ENCODE measurements at regions not wholly inside any gene's neighbourhood (a gene's known extent, or its start where the extent isn't known, plus 50 kb on each side); places are given as distances from the start of the nearest gene placed in this dataset.

DNA sequence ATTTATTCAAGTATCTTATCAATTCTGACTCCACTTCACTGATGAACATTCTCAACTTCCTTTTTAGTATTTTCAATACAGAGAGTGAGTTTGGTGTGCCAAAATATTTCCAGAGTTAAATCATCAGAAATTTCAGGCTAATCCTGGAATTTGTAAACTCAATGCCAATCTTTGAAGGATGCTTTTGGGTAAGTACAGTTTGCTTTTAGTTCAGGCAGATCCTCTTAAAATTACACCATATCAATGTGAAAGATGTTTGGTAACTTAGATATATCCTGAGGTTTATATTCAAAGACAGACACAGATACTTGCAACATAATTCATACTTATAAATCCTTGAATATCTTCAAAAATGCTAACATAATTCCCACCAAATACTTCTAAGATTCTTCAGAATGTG lies 76.0 kb upstream of the FAM47B start:
- no peak for DNase-seq (ENCODE audit: low spot score, unreplicated experiment)
- TF ChIP-seq, protein P1, sequence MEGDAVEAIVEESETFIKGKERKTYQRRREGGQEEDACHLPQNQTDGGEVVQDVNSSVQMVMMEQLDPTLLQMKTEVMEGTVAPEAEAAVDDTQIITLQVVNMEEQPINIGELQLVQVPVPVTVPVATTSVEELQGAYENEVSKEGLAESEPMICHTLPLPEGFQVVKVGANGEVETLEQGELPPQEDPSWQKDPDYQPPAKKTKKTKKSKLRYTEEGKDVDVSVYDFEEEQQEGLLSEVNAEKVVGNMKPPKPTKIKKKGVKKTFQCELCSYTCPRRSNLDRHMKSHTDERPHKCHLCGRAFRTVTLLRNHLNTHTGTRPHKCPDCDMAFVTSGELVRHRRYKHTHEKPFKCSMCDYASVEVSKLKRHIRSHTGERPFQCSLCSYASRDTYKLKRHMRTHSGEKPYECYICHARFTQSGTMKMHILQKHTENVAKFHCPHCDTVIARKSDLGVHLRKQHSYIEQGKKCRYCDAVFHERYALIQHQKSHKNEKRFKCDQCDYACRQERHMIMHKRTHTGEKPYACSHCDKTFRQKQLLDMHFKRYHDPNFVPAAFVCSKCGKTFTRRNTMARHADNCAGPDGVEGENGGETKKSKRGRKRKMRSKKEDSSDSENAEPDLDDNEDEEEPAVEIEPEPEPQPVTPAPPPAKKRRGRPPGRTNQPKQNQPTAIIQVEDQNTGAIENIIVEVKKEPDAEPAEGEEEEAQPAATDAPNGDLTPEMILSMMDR (IDR thresholded peaks at IDR 0.05; ENCODE audit: unreplicated experiment), result no peak
- H3K27me3 Mint-ChIP-seq, result no peaks in the 10 kb centered on the region
- H3K4me3 Mint-ChIP-seq (ENCODE audit: low read depth), result no peak overlapping the region
- H3K27ac Mint-ChIP-seq, result no peak overlapping the region
- H3K36me3 Mint-ChIP-seq (ENCODE audit: insufficient read depth), result peaks cover 2% of the 10 kb centered on the region
- peaks cover 17% of the 10 kb centered on the region for H3K9me3 Mint-ChIP-seq (ENCODE audit: low read depth)
- H3K4me1 Mint-ChIP-seq (ENCODE audit: low read depth), result no peaks in the 10 kb centered on the region

DNA sequence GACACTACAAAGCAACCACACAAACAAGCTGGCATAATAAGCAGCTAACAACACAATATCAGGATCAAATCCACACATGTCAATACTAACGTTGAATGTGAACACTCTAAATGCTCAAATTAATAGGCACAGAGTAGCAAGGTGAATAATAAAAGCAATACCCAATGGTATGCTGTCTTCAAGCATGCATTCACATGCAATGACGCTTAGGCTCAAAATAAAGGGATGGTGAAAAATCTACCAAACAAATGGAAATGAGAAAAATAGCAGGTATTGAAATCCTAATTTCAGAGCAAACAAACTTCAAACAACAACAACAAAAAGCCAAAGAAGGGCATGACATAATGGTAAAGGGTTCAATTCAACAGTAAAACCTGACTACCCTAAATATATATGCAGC lies 74.0 kb upstream of the FAM47B start:
- DNase-seq (ENCODE audit: low spot score, unreplicated experiment), result no peak
- Mint-ChIP-seq H3K4me1 (ENCODE audit: low read depth) (no peaks in the 10 kb centered on the region), H3K27ac (no peak overlapping the region), H3K36me3 (ENCODE audit: insufficient read depth) (peaks cover 2% of the 10 kb centered on the region), H3K4me3 (ENCODE audit: low read depth) (no peak overlapping the region), H3K27me3 (no peaks in the 10 kb centered on the region), H3K9me3 (ENCODE audit: low read depth) (peaks cover 17% of the 10 kb centered on the region)
- TF ChIP-seq, protein P1 (IDR thresholded peaks at IDR 0.05; ENCODE audit: unreplicated experiment), result no peak

DNA sequence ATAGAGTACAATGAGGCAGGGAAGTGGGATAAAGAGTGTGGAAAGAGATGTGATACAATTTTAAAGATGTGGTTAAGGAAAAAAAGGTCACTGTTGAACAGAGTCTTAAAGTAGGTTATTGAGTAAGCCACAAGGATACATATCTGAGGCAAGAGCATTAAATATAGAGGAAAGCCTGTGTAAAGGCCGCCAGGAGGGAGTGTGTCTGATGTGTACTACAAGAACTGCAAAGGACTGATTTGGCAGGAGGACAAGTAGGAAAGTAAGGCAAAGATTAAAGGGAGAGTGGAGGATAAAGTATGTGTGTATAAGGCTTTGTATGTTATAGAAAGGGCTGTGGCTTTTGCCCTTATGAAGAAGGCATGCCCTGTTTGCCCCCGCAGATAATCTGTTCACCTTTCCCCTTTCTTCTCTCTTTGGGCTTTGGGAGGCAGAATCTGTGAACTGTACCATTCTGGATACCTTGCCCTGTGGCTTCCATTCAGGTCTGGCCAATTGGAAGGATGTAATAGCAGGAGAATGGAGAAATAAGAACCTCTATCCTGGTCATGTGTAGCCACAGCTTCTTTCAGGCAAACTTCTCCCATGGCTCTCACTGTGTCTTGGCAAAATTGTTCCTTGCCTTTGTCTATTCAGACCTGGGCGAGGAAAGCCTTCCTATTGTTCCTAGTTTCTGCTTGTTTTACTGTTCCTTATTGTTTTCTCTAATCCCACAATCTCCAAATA lies 68.9 kb upstream of the FAM47B start:
- Mint-ChIP-seq H3K9me3 (ENCODE audit: low read depth) (peaks cover 12% of the 10 kb centered on the region), H3K27ac (no peak overlapping the region), H3K36me3 (ENCODE audit: insufficient read depth) (peaks cover 2% of the 10 kb centered on the region), H3K4me3 (ENCODE audit: low read depth) (no peak overlapping the region), H3K4me1 (ENCODE audit: low read depth) (peaks cover 3% of the 10 kb centered on the region), H3K27me3 (no peaks in the 10 kb centered on the region)
- DNase-seq (ENCODE audit: low spot score, unreplicated experiment), result no peak
- TF ChIP-seq, protein P1 (IDR thresholded peaks at IDR 0.05; ENCODE audit: unreplicated experiment), result no peak

- no peak overlapping the region for H3K4me3 Mint-ChIP-seq (ENCODE audit: low read depth)
- TF ChIP-seq, protein P1 (IDR thresholded peaks at IDR 0.05; ENCODE audit: unreplicated experiment), result no peak
- no peaks in the 10 kb centered on the region for H3K27me3 Mint-ChIP-seq
- peaks cover 3% of the 10 kb centered on the region for H3K4me1 Mint-ChIP-seq (ENCODE audit: low read depth)
- DNase-seq (ENCODE audit: low spot score, unreplicated experiment), result no peak
- peaks cover 2% of the 10 kb centered on the region for H3K36me3 Mint-ChIP-seq (ENCODE audit: insufficient read depth)
- peaks cover 7% of the 10 kb centered on the region for H3K9me3 Mint-ChIP-seq (ENCODE audit: low read depth)
- H3K27ac Mint-ChIP-seq, result no peak overlapping the region
Measured at GRCh38 chrX:34874763-34875162, 67.8 kb upstream of the FAM47B start.

DNA sequence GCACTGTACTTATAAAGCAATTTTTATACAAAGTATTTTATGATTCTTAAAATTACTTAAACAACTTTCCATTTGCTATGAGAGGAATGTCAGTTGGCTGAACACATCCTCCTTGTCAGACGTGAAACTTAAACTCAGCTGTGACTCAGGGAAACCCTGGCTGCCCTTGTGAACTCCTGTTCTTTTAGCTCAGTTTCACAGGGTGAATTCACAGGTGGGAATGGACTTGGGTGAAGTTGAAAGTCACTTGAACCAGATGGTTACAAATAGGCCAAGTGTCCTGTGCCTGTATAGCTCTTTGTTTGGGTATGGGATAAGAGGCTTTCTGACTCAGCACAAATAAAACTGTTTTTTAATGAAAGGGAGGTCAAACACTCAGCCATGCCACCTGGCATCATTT lies 67.4 kb upstream of the FAM47B start:
- Mint-ChIP-seq H3K4me1 (ENCODE audit: low read depth) (peaks cover 3% of the 10 kb centered on the region), H3K36me3 (ENCODE audit: insufficient read depth) (peaks cover 2% of the 10 kb centered on the region), H3K27ac (peak overlapping the region; percentile 60), H3K4me3 (ENCODE audit: low read depth) (no peak overlapping the region), H3K9me3 (ENCODE audit: low read depth) (peaks cover 7% of the 10 kb centered on the region), H3K27me3 (no peaks in the 10 kb centered on the region)
- TF ChIP-seq, protein P1 (IDR thresholded peaks at IDR 0.05; ENCODE audit: unreplicated experiment), result no peak
- DNase-seq (ENCODE audit: low spot score, unreplicated experiment), result no peak
